Kidney tubule cell (primary cell): ENCODE measurements at regions not wholly inside any gene's neighbourhood (a gene's known extent, or its start where the extent isn't known, plus 50 kb on each side); places are given as distances from the start of the nearest gene placed in this dataset.
"Not testable (repeated sequence)": the region's sequence is repeated elsewhere in the genome, so short reads cannot be mapped to it uniquely, and the experiment has no call there.

Experiments
- DNase-seq: peaks from one replicate; pipeline ENCODE4 v3.0.0-alpha.2; 2018; ENCODE audit warnings: low spot score

- DNase-seq: not testable (repeated sequence)
These were observed 85.7 kb downstream of the POTEM start for GRCh38 chr14:19052977-19053376.

- not testable (repeated sequence) for DNase-seq
These were observed 86.3 kb downstream of the POTEM start for GRCh38 chr14:19053426-19054050.

- DNase-seq: not testable (repeated sequence)
These were observed 87.0 kb downstream of the POTEM start for GRCh38 chr14:19054108-19054721.

- not testable (repeated sequence) for DNase-seq
These were observed 87.7 kb downstream of the POTEM start for GRCh38 chr14:19054934-19055333.

- not testable (repeated sequence) for DNase-seq
These were observed 91.8 kb downstream of the POTEM start for GRCh38 chr14:19059066-19059465.

- not testable (repeated sequence) for DNase-seq
These were observed 94.6 kb downstream of the POTEM start for GRCh38 chr14:19061689-19062450.

GRCh38 chr14:19068957-19069356, 101.7 kb downstream of the POTEM start:
- DNase-seq: not testable (repeated sequence)

- not testable (repeated sequence) for DNase-seq
These were observed 105.3 kb downstream of the POTEM start for GRCh38 chr14:19072518-19072917.

GRCh38 chr14:19088632-19089031, 121.4 kb downstream of the POTEM start:
- not testable (repeated sequence) for DNase-seq

- DNase-seq: not testable (repeated sequence)
These were observed 126.0 kb downstream of the POTEM start for GRCh38 chr14:19093227-19093626.

- DNase-seq: peak; percentile 0
These were observed 127.5 kb downstream of the POTEM start for GRCh38 chr14:19094731-19095130.

GRCh38 chr14:19095167-19095566, 127.9 kb downstream of the POTEM start:
- DNase-seq: not testable (repeated sequence)

GRCh38 chr14:19096467-19096866, 129.2 kb downstream of the POTEM start:
- peak; percentile 1 for DNase-seq

GRCh38 chr14:19096876-19097275, 129.6 kb downstream of the POTEM start:
- peak; percentile 1 for DNase-seq

GRCh38 chr14:19097306-19097705, 130.1 kb downstream of the POTEM start:
- DNase-seq: peak; percentile 0

GRCh38 chr14:19097750-19098149, 130.5 kb downstream of the POTEM start:
- not testable (repeated sequence) for DNase-seq

- DNase-seq: not testable (repeated sequence)
These were observed 131.0 kb downstream of the POTEM start for GRCh38 chr14:19098230-19098629.

- DNase-seq: not testable (repeated sequence)
These were observed 131.5 kb downstream of the POTEM start for GRCh38 chr14:19098732-19099131.

- DNase-seq: not testable (repeated sequence)
These were observed 132.1 kb downstream of the POTEM start for GRCh38 chr14:19099336-19099735.

- not testable (repeated sequence) for DNase-seq
These were observed 132.7 kb downstream of the POTEM start for GRCh38 chr14:19099939-19100338.

- not testable (repeated sequence) for DNase-seq
These were observed 138.3 kb downstream of the POTEM start for GRCh38 chr14:19105551-19105950.

- not testable (repeated sequence) for DNase-seq
These were observed 142.7 kb downstream of the POTEM start for GRCh38 chr14:19109887-19110286.

GRCh38 chr14:19120383-19120782, 153.1 kb downstream of the POTEM start:
- DNase-seq: not testable (repeated sequence)
